Gastroesophageal sphincter (tissue), 4 donors: ENCODE measurements at regions not wholly inside any gene's neighbourhood (a gene's known extent, or its start where the extent isn't known, plus 50 kb on each side); places are given as distances from the start of the nearest gene placed in this dataset.

Experiments used
- ATAC-seq: fragments of 150-250 bp; one replicate; pipeline ENCODE4 v1.9.1; 2016; ENCODE audit warnings: mild to moderate bottlenecking, moderate library complexity
- H3K27ac ChIP-seq, 4 donors: fragments of 200-600 bp; sonication (generic) in 3 of 4; 1 replicate in 3 of 4; 2 replicates in 1 of 4; pipeline ENCODE4 v1.5.1; 2016 to 2019
- H3K27me3 ChIP-seq: fragments of 200-600 bp; sonication (generic); one replicate; pipeline ENCODE4 v1.5.1; 2019
- H3K36me3 ChIP-seq, 2 donors: fragments of 200-600 bp; sonication (generic); one replicate each; pipeline ENCODE4 v1.5.1; 2019; ENCODE audit warnings: control low read depth in 1 of 2
- H3K4me1 ChIP-seq, 3 donors: fragments of 200-600 bp; sonication (generic); 1 replicate in 2 of 3; 2 replicates in 1 of 3; pipeline ENCODE4 v1.5.1; 2016 to 2019; ENCODE audit warnings: control low read depth in 2 of 3
- H3K4me3 ChIP-seq, 2 donors: fragments of 200-600 bp; sonication (generic); one replicate each; pipeline ENCODE4 v1.5.1; 2019; ENCODE audit warnings: mild to moderate bottlenecking in 1 of 2, moderate library complexity in 1 of 2
- H3K9me3 ChIP-seq, 3 donors: fragments of 200-600 bp; sonication (generic); one replicate each; pipeline ENCODE4 v1.5.1; 2017 to 2019; ENCODE audit warnings: control low read depth in 2 of 3
- EP300 ChIP-seq: sonication (generic); formaldehyde crosslinking; IDR thresholded peaks from one replicate; pipeline ENCODE4 v1.6.1; 2017; ENCODE audit warnings: antibody characterized with exemption, mild to moderate bottlenecking
- POLR2A ChIP-seq, 2 donors: fragments of 450-650 bp; IDR thresholded peaks; one replicate each; pipeline ENCODE4 v1.6.1; 2017; ENCODE audit warnings: antibody characterized with exemption in 2 of 2, mild to moderate bottlenecking in 2 of 2, moderate library complexity in 1 of 2
- POLR2AphosphoS5 ChIP-seq: sonication (generic); formaldehyde crosslinking; IDR thresholded peaks from one replicate; pipeline ENCODE4 v1.6.1; 2017; ENCODE audit warnings: antibody characterized with exemption
- WGBS, 2 donors: methylation state at CpG; one replicate each; pipeline ENCODE4 v1.1.5; 2018; ENCODE audit warnings: low coverage in 1 of 2; 5-methylcytosine and 5-hydroxymethylcytosine counted together
- TF ChIP-seq, protein P1 (sequence below), 4 experiments: fragments of 200-600 bp in 2 of 4; fragments of 450-650 bp in 2 of 4; sonication (generic) in 1 of 4; IDR thresholded peaks; one replicate each; pipeline ENCODE4 v1.5.1; 2017 to 2019; ENCODE audit warnings: antibody characterized with exemption in 4 of 4, mild to moderate bottlenecking in 2 of 4, moderate library complexity in 2 of 4

DNA sequence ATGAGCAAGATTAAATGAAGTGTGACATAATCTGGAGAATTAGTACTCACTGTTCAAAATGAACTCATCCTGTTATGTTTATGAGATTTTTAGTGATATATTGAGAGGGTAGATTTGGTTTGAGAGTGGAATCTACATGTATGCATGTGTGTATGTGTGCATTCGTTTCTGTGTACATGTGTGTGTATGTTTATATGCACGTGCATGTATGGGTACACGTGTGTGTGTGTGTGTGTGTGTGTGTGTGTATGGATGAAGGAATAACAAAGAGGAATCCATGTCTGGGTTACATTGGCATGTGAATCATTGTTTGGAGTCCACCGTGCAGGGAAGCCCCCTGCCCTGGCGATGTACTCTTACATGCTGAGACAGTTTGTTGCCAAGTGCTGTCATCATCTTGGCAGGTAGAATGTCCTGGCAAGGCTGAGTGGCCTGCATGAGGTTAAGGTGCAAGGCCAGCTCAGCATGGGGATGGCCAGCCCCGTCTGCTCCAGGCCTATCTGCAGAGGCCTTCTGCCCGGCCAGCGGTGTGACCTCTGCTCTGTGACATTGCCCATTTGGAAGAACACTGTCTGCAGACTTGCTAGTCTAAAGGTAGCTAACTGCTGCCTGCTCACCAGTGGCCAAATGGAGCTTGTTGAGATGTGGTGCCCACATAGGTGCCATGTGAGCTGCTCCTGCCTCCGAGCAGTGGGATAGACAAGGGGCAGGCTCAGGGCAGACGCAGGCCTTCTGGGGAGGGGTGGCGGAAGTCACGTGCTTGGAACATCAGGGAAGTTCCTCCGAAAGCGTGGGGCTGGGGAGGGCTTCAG is 222.3 kb downstream of the TEX29 start:
- TF ChIP-seq, protein P1, sequence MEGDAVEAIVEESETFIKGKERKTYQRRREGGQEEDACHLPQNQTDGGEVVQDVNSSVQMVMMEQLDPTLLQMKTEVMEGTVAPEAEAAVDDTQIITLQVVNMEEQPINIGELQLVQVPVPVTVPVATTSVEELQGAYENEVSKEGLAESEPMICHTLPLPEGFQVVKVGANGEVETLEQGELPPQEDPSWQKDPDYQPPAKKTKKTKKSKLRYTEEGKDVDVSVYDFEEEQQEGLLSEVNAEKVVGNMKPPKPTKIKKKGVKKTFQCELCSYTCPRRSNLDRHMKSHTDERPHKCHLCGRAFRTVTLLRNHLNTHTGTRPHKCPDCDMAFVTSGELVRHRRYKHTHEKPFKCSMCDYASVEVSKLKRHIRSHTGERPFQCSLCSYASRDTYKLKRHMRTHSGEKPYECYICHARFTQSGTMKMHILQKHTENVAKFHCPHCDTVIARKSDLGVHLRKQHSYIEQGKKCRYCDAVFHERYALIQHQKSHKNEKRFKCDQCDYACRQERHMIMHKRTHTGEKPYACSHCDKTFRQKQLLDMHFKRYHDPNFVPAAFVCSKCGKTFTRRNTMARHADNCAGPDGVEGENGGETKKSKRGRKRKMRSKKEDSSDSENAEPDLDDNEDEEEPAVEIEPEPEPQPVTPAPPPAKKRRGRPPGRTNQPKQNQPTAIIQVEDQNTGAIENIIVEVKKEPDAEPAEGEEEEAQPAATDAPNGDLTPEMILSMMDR (IDR thresholded peaks at IDR 0.05), result no peak
- no peak for TF ChIP-seq POLR2AphosphoS5
- TF ChIP-seq EP300, result no peak
- TF ChIP-seq POLR2A (IDR thresholded peaks at IDR 0.05), result no peak
- H3K4me1 ChIP-seq, result no peaks in the 10 kb centered on the region
- no peaks in the 10 kb centered on the region for H3K36me3 ChIP-seq
- H3K9me3 ChIP-seq, result peaks cover 0 to 15% (median 0%) of the 10 kb centered on the region in 3 donors
- H3K4me3 ChIP-seq, result no peak overlapping the region
- H3K27me3 ChIP-seq, result peaks cover 51% of the 10 kb centered on the region
- ATAC-seq, result no peak
- WGBS, 2 donors, result 80 to 82% methylated on average over 4 to 5 of the region's 14 CpGs
- H3K27ac ChIP-seq, result no peak overlapping the region

DNA sequence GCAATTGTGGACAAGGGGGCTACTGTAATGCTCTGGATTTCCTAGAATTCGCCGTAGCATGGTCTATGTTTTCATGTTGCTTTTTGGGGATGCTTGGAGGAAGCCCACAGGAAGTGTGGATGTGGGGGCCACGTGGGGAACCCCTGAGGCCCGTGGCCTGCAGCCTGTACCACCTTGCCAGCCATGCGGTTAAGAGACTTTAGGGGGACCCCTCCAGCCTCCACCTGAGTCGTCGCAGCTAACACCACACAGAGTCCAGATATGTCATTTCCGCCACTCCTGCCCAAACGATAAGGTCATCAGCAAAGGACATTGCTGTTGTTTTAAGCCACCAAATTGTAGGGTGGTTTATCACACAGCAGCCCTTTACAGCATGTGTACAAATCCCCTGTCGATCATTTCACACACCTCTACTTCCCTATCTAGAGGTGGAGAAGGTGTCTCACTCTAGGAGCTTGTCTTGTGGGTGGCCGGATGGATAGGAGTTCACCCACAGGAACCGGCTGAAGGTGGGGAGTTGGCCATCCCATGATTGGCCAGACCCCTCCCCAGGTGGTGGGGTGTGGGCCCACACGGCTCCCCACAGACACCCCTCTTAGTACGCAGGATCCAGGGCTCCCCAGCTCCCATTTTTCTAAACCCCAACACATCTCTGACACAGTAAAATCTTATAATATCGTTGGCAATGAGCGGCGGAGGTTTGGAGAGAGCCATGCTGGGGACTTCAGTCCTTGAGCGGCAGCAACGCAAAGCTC is 226.7 kb downstream of the TEX29 start:
- Histone ChIP-seq H3K36me3 (no peaks in the 10 kb centered on the region), H3K27me3 (peaks cover 21% of the 10 kb centered on the region), H3K4me3 (no peak overlapping the region), H3K27ac (no peak overlapping the region), H3K9me3 (peaks cover 0 to 15% (median 0%) of the 10 kb centered on the region in 3 donors), H3K4me1 (no peaks in the 10 kb centered on the region)
- WGBS, 2 donors, result 72 to 83% methylated on average over 8 to 10 of the region's 19 CpGs
- TF ChIP-seq POLR2AphosphoS5, result no peak
- TF ChIP-seq, protein P1 (IDR thresholded peaks at IDR 0.05), result no peak
- no peak for TF ChIP-seq POLR2A (IDR thresholded peaks at IDR 0.05)
- no peak for TF ChIP-seq EP300
- no peak for ATAC-seq

DNA sequence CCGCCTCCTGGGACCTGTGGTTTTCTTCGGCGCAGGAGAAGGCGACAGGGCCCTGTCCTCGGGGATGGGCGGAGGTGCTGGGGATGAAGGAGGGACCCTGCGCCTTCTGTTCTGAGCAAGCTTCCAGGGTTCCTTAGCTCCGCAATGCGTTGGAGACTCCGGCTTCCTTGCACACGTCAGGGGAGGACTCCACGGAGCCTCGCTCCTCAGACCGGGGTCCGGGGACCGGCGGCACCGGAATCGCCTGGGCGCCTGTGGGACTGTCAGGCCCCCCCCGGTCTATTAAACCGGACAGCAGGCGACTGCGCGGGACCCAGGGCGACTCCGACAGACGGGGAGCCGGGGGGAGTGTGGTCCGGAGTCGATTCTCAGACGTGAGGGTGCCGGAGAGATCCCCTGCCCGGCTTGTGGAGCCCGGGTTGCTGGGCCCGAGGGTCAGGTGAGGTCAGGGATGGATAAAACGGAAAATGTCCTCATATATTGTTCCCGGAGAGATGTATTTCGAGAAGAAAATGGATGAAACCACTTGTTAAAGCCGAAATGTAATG is 227.4 kb downstream of the TEX29 start:
- no peak overlapping the region for H3K27ac ChIP-seq
- H3K36me3 ChIP-seq, result no peaks in the 10 kb centered on the region
- no peak overlapping the region for H3K4me3 ChIP-seq
- ATAC-seq, result no peak
- WGBS, 2 donors, result 88% methylated on average over 14 of the region's 40 CpGs; no CpG with 5 or more reads in 1 of the 2 donors
- TF ChIP-seq POLR2A (IDR thresholded peaks at IDR 0.05), result no peak
- no peaks in the 10 kb centered on the region for H3K4me1 ChIP-seq
- peaks cover 22% of the 10 kb centered on the region for H3K27me3 ChIP-seq
- H3K9me3 ChIP-seq, result peaks cover 0 to 15% (median 0%) of the 10 kb centered on the region in 3 donors

DNA sequence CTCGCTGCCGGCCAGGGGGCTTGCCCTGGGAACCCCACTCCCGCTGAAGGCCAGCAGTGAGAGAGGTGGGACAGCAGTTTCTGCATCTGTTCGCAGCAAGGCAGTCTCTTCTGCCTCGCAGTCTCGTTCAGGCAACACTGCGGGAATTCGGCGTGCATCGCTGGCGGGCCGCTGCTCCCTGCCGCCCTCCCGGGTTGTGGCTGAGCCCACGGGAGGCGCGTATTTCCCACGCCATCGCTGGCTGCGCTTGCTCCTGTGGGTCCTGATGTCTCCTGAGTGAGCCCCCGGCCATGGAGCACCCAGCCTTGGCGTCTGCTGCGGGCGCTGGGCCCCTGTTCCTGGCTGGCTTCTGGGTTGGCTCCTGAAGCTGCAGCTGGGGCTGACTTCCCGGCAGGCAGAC is 227.9 kb downstream of the TEX29 start:
- Histone ChIP-seq H3K36me3 (no peaks in the 10 kb centered on the region), H3K27ac (no peak overlapping the region), H3K9me3 (peaks cover 0 to 15% (median 0%) of the 10 kb centered on the region in 3 donors), H3K4me3 (no peak overlapping the region), H3K27me3 (peaks cover 21% of the 10 kb centered on the region), H3K4me1 (no peaks in the 10 kb centered on the region)
- ATAC-seq, result no peak
- TF ChIP-seq, protein P1 (IDR thresholded peaks at IDR 0.05), result no peak
- TF ChIP-seq POLR2A (IDR thresholded peaks at IDR 0.05) (no peak), EP300 (no peak), POLR2AphosphoS5 (no peak)
- WGBS, 2 donors, result 89 to 92% methylated on average over 5 to 15 of the region's 25 CpGs

DNA sequence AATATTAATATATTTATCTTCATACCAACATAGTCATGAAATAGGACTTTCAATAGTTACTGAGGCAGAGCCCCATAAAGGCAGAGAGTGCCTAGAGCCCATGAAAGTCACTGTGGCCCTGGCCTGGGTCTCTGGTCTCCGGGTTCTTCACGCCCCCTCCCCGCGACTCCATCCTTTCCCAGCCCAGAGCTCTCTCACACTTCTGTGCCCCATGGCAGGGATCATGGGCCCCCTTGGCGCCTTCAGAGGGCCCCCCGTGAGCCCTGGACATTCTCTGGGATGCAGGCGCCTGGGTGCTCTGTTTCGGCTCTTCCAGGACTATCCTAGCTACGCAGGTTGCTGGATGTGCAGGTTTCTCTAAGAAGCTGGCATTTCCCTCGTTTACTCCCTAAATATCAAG is 228.4 kb downstream of the TEX29 start:
- Histone ChIP-seq H3K27ac (no peak overlapping the region), H3K4me1 (no peaks in the 10 kb centered on the region), H3K9me3 (peaks cover 0 to 15% (median 0%) of the 10 kb centered on the region in 3 donors), H3K4me3 (no peak overlapping the region), H3K27me3 (peaks cover 24% of the 10 kb centered on the region), H3K36me3 (no peaks in the 10 kb centered on the region)
- TF ChIP-seq POLR2AphosphoS5, result no peak
- no peak for TF ChIP-seq EP300
- TF ChIP-seq, protein P1 (IDR thresholded peaks at IDR 0.05), result no peak
- no peak for TF ChIP-seq POLR2A (IDR thresholded peaks at IDR 0.05)
- ATAC-seq, result no peak
- 86 to 89% methylated on average over 5 to 9 of the region's 10 CpGs for WGBS, 2 donors
